Limb (tissue), 2 donors: ENCODE measurements at regions not wholly inside any gene's neighbourhood (a gene's known extent, or its start where the extent isn't known, plus 50 kb on each side); places are given as distances from the start of the nearest gene placed in this dataset.
A peak's percentile ranks its signal among the peaks of the same experiment; 100 is the strongest.

Source experiments
- DNase-seq, 2 donors: peaks; one replicate each; pipeline ENCODE4 v3.0.0-alpha.2; 2016; ENCODE audit errors: extremely low spot score in 2 of 2

DNA sequence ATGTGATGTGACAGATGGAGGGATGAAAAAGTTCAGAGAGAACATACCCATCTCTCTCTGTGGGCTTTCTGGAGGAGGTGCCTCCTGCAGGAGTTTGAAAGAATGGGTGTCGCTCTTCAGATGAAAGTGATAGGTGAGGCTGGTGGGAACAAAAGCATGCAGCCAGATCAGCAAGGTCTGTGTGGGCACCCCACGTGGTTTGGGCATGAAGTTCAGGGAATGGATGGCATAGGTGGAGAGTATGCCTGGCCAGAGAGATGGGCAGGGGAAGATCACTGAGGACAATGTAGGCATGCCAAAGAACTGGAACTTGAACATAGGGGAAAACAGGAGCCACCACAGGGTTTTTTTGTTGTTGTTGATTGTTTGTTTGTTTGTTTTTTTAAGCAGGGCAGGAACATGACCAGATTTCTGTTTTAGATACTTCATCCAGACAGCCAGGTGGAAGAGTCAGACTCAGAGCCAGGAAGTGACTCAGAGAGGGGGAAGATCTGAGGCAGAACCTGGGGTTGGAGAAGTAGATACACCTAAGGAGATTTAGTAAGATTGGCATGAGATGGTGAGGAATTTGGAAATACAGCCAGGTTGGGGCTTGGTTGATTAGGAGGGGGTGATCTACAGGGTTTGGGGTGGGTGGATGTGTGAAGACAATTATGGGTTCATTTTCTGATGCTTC, 64.8 kb upstream of the CLSTN2 start:
- no peak for DNase-seq

DNA sequence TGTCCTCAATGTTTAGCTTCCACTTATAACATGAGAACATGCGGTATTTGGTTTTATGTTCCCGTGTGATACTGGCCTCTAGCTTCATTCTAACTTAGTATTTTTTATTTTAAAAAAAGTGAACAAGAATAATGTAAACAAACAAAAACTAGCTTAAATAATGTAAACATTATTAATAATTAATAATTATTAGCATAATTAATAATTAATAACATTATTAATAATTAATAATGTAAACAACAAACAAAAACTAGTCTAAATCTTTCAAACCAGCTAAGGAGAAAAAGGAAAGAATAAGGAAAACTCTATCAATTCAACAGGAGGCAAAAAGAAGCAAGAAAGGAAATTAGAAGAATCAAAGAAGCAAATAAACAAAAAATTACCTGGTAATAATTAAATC, 66.2 kb upstream of the CLSTN2 start:
- no peak for DNase-seq

DNA sequence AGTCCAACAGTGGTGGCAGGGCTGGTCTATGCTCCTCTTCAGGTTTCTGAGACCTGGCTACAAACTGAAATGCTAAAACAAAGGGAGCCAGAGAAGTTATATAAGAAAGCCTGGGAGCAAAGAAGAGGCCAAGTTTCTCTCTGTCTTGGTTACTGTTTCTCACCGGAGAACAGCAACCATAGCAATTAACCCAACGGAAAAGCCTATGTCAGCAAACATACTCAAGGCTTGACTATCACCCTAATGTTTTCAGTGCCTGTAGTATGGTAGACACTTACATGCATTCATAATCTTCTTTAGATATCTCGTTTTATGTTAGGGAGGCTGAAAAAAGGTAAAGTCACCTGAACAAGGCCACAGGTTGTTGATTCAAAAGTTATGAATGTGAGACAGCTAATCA, 86.3 kb upstream of the CLSTN2 start:
- no peak for DNase-seq

DNA sequence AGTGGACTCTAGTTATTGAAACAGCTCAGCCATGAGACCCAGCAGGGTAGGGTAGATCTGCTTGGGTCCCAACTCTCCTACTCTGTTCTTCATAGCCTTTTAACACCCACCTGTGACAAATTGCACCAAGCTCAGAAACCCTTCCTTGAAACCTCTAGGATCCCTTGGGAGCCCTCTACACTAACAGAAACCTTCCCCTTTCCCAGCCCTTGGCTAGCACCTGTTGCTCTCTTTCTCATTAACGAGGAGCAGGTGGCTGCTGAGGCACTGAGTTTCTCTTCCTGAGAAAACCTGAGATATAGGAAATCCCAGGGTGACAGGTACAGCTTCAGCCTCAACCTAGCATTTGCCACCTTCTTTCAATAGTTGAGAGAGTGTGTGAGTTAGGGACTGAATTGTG, 88.3 kb upstream of the CLSTN2 start:
- DNase-seq, result no peak

DNA sequence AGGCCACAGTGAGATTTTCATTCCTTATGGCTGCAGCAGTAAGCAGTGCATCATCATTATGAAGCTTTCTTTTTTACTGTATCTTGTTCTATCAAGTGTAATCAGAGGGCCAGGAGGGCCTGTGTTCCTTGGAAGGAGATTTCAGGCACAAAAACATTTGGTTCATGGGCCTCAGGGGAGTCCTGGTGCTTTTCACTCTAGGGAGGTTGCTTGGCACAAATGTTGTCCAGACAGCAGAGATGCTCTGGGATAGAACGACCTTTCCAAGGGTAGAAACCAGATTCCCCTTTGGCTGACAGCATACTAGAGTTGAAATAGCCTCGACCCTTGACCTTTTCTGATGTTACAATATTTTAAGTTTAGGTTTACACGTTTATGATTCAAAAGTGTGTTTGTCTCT, 95.3 kb upstream of the CLSTN2 start:
- no peak for DNase-seq

DNA sequence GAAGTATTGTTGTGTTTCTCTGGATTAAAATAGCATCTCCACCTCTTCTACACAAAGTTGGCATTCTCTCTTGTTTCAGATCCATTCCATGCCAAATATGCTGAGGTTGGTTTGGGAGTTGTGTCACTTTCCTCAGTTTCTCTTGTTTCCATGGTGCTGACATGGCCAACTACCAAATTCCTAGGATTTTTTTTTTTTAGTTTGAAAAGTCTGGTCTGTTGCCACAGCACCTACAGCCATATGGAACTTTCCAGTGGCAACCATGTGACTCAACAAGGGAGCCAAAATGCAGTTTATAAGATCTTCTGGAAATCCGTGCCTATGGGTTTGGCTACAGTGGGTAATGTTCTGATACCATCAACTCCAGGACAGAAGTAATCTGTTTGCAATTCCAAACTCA, 96.0 kb upstream of the CLSTN2 start:
- no peak for DNase-seq

DNA sequence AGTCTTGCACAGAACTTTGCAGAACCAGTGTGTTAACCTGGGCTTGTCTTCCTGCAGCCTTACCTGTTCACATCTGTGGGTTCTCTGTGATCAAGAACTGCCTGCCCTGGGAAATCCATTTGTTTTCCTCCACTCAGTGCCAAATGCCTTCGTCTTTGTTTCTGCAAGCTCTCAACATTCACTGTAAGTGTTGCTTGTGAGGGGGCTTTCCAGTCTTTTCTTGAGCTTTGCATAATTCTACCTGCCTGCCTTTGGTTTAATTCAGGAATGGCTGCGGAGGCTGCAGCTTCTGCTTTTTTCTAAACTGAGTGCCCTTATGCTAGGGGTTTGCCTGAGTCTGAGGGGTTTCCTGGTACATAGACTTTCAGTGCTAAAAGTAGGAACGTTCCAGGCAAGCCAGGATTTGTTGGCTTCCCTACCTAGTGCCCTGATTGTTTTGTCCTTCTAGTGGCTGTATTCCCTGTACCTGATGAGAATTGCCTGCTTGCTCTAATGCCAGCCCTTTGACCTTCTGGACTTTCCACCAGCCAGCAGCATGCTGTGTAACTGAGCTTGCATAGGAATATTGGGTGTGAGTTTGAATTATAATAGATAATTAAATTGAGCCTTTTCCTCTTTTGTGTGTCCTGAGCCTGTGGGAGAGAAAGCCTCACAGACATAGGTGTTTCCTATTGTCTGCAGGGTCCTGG, 96.6 kb upstream of the CLSTN2 start:
- DNase-seq, result no peak

DNA sequence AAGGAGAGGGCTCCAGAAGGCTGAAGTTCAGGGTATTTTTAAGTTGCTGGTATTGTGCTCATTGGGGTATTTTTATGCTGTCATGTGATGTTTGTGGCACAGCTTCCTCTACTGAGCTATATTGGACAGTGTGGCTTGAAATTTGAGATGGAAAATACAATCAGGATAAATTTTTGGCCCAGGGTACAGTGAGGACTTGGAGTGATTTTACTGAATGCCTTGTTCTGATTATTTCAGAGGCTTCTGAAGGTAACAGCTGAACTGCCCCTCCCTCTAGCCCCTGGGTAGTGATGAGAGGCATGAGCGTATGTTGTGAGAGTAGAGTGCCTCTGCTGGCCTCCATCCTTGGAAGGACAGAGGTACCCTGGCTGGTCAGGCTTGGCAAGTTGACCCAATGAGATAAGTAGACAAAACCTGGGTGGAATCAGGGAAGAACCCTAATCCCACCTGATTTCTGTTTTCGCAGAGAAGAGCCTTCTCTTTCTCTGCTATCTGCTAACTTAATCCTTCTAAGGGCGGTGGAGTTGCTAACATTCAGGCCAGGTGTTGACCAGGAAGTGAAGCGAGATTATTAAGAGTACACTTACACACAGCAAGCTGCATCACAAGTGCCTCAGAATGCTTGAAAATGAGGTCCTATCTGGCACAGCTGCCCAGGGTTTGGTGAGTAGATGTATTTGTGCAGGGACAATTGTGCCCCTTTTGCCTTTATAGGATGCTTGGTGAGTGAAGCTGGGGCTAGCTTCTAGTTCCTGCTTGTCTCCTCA, 98.1 kb upstream of the CLSTN2 start:
- DNase-seq, result no peak

DNA sequence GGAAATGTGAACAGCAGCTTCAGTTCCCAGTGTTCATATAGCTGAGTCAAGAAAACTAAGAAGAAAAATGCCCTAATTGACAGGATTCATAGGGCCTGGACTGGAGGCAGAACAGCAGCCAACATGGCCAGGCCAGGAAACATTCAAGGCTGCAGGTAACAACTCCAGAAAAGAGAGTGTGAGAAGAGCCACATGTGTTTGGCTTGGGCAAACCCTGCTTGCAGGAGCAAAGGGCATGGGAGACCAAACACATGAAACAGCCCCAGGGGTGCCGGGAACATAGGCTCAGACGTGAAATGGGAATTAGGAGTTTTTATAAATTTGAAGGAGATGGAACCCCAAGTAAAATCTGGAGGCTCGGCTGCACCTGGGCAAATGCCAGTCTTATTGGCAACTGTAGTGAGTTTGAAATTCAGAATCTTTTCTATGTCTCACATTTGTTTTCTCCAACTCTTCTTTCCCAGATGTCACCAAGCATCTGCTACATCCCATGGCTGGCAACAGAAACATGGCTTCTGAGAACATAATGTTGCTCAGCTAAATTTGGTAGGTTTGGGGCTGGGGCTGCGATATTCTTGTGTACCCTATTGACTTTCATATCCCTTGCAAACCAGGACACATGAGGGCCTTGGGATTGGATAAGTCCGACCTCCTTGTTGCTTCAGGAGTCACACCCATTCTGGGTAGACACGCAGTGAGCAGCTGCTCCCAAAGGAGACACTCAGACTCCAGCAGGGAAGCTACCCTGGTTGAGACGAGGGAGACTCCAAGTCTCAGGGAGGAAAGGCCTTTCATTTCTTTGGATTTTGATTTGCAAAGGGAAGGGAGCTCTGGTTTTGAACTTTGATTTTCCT, 98.9 kb upstream of the CLSTN2 start:
- DNase-seq, result no peak

DNA sequence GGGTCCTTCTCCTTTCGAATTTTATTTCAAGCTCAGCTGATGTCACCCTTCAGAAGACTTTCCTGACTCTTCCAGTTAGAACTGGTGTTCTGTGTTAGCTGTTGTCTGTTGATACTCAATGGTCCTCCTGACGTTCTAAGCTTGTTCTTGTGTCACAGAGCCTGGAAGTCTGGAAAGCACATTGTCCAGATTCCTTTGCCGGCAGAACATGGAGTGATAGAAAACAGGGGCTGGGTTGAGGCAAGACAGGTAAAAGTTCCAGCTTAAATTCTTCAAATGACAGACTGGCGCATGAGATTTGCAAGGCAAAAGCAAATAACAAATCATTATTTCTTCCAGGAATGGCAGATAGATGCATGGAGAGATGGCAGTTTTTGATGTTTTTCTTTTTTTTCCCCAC, 102.0 kb upstream of the CLSTN2 start:
- DNase-seq, result no peak

DNA sequence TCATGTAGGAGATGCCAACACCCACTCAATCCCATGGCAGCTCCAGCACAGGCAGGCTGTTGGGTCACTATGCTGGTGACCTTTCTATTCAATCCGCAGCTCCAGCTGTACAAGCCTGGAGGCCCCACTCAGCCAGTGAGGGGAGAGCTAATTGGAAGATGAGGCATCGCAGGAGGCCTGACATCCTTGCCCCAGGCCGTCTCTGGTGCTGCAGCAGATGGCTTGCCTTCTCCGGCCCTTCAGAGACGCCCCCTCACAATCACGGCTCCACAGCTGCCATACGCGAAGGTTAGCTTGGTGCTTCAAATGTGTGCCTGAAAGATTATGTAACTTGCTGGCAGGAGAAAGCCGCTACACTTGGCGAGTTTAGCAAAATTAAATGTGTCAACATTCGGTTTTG, 104.2 kb upstream of the CLSTN2 start:
- DNase-seq, result peak in 1 of 2 donors; percentile 34

DNA sequence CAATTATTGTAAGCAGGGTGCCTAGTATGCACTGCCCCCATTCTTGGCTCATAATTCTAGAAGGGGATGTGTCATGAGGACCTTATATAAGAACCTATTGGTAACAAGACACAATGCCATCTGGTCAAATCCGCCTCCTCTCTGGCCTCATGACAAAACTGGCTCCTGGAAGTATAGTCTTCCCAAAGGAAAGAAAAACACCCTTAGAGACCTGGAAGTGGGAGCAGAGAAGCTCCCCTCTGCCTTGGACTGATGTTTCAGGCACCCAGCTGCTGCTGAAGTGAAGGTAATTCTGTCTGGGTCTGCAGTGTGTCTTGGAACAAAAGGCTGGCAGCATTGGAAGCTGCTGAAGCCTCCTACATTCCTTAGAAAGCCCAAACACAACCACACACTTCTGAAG, 107.2 kb upstream of the CLSTN2 start:
- DNase-seq, result no peak

DNA sequence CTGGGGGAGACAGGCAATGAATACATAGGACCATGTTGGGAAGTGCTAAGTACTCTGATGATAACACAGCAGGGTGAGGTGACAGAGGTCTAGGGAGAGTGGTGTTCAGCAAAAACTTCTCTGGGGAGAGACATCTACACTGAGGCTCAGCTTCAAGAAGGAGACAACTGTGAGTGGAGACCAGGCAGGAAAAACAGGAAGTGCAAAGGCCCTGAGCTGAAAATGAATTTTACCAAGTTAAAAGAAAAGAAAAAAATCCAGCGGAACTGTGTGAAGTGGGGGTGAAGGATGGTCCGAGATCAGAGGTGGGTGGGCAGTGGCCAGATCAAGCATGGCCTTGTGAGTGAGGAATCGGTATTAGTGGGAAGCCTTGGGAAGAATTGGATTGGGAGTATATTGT, 110.1 kb upstream of the CLSTN2 start:
- no peak for DNase-seq

DNA sequence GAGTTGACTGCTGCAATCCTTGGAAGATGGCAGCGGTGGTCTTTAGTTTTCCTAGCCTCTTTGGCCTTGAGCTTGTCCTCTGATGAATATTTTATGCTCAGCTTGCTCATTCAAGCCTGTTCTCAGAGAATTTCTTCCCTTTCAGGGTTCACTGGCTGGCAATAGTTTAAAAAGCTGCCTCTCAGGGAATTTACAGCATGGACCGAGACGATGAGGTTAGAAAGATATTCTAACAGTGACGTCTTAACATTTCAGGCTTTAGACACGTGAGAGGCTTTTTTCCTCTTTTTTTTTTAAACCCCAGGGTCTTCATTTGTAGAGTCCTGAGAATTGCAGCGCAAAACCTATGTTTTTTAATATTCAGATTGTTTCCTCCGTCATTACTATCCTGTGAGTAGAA, 120.3 kb upstream of the CLSTN2 start:
- no peak for DNase-seq

DNA sequence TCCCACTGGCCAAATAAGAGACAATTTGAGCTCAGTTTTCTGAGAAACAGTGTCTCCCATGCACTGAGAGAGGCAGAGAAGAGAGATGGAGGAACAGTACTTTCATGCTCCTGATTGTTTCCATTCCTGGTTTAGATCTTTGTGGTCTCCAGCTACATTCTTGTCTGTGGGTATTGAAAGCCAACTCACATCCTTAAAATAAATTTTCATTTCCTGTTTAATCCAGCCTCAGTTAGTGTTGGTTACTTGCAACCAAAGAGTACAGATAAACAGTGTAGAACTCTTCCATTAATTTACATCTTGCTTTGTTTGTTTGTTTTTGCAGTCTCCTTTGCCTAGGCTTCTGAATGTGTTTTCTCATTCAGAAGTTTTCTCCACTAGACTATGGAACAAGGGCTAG, 123.7 kb upstream of the CLSTN2 start:
- DNase-seq, result no peak

DNA sequence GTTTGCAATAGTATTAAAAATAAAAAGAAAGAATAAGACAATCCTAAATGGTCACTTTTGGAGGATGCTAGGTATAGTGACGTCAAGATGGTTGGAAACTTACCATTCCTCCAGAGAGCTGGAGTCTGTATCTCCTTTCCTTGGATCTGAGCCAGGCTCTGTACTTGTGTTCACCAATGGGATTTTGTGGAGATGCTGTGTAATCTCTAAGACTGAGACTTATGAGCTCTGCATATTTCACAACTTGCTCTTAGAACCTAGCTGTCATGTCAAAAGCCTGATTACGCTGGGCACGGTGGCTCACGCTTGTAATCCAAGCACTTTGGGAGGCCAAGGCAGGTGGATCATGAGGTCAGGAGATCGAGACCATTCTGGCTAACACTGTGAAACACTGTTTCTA, 126.8 kb upstream of the CLSTN2 start:
- no peak for DNase-seq

DNA sequence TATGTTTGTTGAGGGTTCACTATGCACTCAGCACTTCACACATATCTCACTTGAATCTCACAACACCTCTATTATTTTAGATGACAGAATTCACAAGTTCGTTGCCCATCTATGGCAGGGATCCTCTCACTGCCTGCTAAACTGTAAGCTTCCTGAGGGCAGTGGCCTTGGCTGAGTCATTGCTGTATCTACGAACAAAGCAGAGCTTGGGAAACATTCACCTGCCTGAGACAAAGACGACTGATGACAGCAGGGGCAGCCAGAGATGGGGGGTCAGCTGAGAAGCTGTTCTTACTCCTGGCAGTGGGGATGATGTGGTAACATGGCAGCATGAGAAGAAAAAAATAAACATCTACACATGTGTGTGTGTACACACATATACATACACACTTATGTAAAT, 125.5 kb upstream of the NMNAT3 start:
- DNase-seq, result no peak

DNA sequence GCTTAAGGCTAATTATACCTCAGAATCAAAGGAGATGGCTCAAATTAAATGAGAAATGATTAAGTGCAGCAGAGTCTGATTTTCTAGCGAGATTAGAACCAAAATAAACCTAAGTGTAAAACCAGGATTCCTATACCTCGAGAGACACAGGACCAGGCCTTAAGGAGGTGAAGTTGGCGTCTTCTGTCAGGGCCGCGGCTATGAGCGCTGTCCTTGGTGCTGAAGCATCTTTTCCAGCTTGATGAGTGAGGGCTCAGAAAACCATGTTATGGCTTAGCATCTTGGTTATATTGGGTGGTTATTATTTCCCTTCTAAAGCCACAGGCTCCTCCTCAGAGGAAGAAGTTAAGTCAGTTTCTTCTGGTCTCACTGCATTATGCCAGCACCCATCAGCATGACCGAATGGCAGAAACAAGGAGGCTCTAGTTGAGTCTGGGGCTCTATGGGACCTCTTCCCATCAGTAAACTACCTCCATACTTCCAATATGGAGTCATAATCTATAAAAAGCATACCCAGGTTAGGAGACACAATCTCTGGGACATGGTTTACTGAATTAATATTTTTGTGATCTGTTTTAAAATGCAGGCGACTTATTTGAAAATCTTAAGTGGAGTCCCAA, 120.1 kb upstream of the NMNAT3 start:
- DNase-seq, result peak; percentile 27 to 69

DNA sequence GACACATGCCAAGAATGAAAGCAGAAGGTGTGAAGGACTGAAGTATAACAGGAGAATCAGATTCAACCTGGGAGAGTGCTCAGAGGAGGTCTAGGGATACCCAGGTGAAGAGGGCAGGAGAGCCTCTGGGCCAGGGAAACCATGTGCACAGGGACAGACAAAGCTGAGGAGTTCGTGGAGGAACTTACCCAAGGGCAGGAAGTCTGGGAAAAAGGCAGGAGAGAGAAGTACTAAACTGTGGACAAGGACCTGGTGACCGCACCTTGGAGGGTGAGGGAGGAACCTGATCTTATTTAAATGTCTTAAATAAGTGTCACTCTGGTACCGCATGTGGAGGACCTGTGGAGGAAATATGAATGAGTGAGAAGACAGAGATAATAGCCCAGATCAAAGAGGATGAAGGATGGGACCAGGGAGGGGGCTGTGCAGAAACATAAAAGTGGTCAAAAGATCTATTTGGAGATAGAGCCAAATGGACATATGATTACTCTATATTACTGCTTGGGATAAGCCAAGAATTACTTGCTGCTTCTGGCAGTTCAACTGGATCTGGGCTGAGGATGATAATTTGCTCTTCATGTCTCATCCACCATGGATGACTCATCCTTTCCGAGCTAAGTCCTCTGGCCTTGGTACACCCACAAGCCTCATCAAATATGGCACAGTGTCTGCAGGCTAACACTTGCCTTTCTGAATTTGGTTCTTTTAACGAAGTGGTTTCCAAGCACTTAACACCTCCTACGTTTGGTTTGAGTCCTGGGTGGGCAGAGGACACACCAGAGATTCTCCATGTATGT, 116.9 kb upstream of the NMNAT3 start:
- no peak for DNase-seq

DNA sequence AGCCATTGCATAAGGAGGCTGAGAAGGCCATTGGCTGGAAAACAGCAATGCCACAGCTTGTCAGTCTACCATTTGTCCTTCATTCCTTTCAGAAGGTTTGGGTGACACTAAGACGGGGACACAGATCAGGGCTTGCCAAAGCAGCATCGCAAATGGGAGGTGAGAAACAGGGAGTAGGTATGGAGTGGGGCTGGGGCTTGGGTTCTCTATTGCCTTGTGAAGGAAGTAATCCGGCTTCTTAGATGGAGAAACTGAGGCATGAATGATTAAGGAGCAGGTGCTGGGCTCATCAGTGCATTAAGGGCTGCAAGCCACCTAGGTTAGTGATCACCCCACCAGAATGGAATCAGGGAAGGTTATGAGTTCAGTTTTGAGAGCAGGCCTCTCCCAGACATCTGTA, 115.6 kb upstream of the NMNAT3 start:
- DNase-seq, result no peak

DNA sequence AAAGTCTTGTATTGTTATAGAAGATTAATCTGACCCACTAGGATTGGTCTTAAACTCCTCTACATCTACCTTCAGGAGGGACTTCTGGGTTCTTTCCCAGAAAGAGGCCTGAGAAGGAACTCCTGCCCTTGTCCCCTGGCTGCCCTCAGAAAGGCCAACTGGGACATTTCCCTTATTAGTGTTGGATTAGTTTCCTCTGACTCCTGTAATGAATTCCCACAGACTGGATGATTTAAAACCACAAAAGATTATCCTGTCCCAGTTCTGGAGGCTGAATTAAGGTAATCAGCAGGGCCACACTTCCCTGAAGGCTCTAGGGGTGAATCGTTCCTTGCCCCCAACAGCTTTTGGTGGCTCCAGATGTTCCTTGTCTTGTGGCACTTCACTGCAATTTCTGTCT, 102.8 kb upstream of the NMNAT3 start:
- DNase-seq, result no peak
